Tibial nerve (tissue), 4 donors: ENCODE measurements at regions not wholly inside any gene's neighbourhood (a gene's known extent, or its start where the extent isn't known, plus 50 kb on each side); places are given as distances from the start of the nearest gene placed in this dataset.

Experiments
- DNase-seq, 2 donors: peaks; one replicate each; pipeline ENCODE4 v3.0.0-alpha.2; 2019; ENCODE audit warnings: low spot score in 2 of 2
- H3K27ac ChIP-seq, 4 donors: fragments of 200-600 bp; sonication (generic) in 3 of 4; one replicate each; pipeline ENCODE4 v1.5.1; 2017 to 2019; ENCODE audit warnings: mild to moderate bottlenecking in 1 of 4
- H3K27me3 ChIP-seq, 2 donors: fragments of 200-600 bp; sonication (generic) in 1 of 2; one replicate each; pipeline versions ENCODE4 v1.5.1 to v1.6.0; 2017 to 2019
- H3K36me3 ChIP-seq, 3 donors: fragments of 200-600 bp; sonication (generic); one replicate each; pipeline ENCODE4 v1.5.1; 2018 to 2019
- H3K4me1 ChIP-seq, 4 donors: fragments of 200-600 bp; sonication (generic) in 3 of 4; one replicate each; pipeline ENCODE4 v1.5.1; 2017 to 2019
- H3K4me3 ChIP-seq, 4 donors: fragments of 200-600 bp; sonication (generic) in 3 of 4; one replicate each; pipeline ENCODE4 v1.5.1; 2017 to 2019; ENCODE audit warnings: mild to moderate bottlenecking in 1 of 4, moderate library complexity in 1 of 4
- H3K9me3 ChIP-seq, 4 donors: fragments of 200-600 bp; sonication (generic) in 3 of 4; one replicate each; pipeline ENCODE4 v1.5.1; 2017 to 2019
- EP300 ChIP-seq, 2 donors: sonication (generic); formaldehyde crosslinking; IDR thresholded peaks; one replicate each; pipeline ENCODE4 v1.6.1; 2017; ENCODE audit warnings: antibody characterized with exemption in 2 of 2, mild to moderate bottlenecking in 1 of 2
- POLR2A ChIP-seq, 2 donors: fragments of 450-650 bp; IDR thresholded peaks; one replicate each; pipeline ENCODE4 v1.6.1; 2017; ENCODE audit warnings: antibody characterized with exemption in 2 of 2, mild to moderate bottlenecking in 2 of 2, moderate library complexity in 2 of 2
- WGBS, 2 donors: methylation state at CpG; one replicate each; pipeline ENCODE4 v1.1.5; 2018; 5-methylcytosine and 5-hydroxymethylcytosine counted together
- TF ChIP-seq, protein P1 (sequence below), 5 experiments: fragments of 200-600 bp in 3 of 5; fragments of 450-650 bp in 2 of 5; sonication (generic) in 3 of 5; IDR thresholded peaks; one replicate each; pipeline ENCODE4 v1.5.1; 2016 to 2019; ENCODE audit warnings: antibody characterized with exemption in 5 of 5, mild to moderate bottlenecking in 3 of 5, moderate library complexity in 2 of 5

DNA sequence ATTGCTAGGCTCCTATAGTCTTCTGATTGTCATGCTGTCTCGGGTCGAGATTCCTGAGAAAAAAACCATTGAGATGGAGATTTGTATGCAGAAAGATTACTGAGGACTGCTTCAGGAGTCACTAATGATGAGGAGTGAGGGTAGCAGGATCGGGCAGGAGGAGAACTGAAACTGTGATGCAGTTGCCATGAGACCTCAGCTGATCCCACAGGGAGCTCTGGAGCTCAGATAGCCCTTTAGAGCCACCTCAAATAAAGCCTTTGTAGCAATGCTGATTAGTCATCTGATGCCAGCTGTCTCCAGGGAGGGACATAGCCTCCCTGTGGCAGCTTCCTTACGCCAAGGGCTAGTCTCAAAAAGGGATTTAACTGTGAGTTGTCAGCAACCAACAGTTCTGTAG, 256.9 kb downstream of the DMAC1 start:
- Histone ChIP-seq H3K27ac (no peak overlapping the region), H3K4me3 (no peak overlapping the region), H3K4me1 (no peaks in the 10 kb centered on the region), H3K36me3 (no peaks in the 10 kb centered on the region), H3K27me3 (no peaks in the 10 kb centered on the region), H3K9me3 (no peaks in the 10 kb centered on the region)
- DNase-seq = no peak
- 60 to 84% methylated on average over 4 of the region's 4 CpGs for WGBS, 2 donors
- no peak for TF ChIP-seq POLR2A (IDR thresholded peaks at IDR 0.05)
- TF ChIP-seq EP300 (IDR thresholded peaks at IDR 0.05) = no peak
- TF ChIP-seq, protein P1, sequence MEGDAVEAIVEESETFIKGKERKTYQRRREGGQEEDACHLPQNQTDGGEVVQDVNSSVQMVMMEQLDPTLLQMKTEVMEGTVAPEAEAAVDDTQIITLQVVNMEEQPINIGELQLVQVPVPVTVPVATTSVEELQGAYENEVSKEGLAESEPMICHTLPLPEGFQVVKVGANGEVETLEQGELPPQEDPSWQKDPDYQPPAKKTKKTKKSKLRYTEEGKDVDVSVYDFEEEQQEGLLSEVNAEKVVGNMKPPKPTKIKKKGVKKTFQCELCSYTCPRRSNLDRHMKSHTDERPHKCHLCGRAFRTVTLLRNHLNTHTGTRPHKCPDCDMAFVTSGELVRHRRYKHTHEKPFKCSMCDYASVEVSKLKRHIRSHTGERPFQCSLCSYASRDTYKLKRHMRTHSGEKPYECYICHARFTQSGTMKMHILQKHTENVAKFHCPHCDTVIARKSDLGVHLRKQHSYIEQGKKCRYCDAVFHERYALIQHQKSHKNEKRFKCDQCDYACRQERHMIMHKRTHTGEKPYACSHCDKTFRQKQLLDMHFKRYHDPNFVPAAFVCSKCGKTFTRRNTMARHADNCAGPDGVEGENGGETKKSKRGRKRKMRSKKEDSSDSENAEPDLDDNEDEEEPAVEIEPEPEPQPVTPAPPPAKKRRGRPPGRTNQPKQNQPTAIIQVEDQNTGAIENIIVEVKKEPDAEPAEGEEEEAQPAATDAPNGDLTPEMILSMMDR (IDR thresholded peaks at IDR 0.05) = no peak

DNA sequence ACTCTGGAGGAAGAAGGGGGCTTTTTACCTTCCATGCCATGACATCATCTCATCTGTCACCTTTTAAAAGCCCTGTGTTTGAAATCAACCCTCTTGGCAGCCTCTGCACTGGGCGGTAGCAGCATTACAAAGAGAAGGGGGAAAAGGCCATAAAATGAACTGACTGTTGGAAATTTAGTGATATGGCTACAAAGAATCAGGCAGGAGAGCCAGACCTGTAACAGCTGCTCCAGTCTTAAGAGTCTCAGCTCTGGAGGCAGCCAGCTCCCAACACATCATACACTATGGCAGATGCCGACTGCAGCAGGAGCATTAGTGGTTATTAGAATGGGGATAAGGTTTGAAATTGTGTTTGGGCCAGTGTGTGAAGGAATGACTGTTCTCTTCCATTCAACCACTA, 257.5 kb downstream of the DMAC1 start:
- no peaks in the 10 kb centered on the region for H3K36me3 ChIP-seq
- 72 to 80% methylated on average over 2 of the region's 2 CpGs for WGBS, 2 donors

DNA sequence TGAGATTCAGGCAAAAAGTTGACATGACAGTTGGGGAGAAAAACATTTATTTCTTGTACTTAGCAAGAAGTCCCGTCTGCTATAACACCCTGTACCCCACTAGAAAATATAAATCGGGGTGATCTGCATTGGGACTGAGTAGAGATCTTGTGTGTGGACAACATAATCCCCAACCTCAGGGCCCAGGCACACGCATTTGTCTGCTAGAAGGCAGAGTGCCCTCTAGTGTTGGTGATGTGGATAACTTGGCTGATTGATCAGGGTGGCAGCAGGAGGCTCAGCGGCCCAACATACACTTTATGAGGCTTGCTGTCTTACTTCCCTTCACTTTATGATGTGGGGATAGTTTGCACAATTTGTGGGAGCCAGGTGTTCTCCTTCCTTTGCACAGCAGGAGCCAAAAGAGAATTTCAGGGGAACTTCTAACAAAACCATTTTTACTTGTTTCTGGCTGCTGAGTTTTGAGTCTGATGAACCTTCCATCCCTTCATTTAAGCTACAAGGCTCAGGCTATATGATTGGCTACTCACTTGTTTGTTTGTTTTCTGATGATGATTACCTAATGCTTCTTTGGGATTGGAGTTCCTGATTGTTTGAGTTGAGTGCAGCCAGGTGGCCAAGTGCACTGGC, 263.2 kb downstream of the DMAC1 start:
- Histone ChIP-seq H3K36me3 (no peaks in the 10 kb centered on the region), H3K27me3 (no peaks in the 10 kb centered on the region), H3K27ac (no peak overlapping the region), H3K4me3 (no peak overlapping the region), H3K9me3 (no peaks in the 10 kb centered on the region), H3K4me1 (no peaks in the 10 kb centered on the region)
- peak in 1 of 2 donors; percentile 71 for DNase-seq
- TF ChIP-seq EP300 (IDR thresholded peaks at IDR 0.05) = no peak
- TF ChIP-seq, protein P1 (IDR thresholded peaks at IDR 0.05) = peak; percentile 13 to 59 (median 46)
- WGBS, 2 donors = 42 to 63% methylated on average over 4 of the region's 4 CpGs

More for the DNA sequence above, 257.5 kb downstream of the DMAC1 start:
- DNase-seq = no peak
- no peak overlapping the region for H3K27ac ChIP-seq
- no peak overlapping the region for H3K4me3 ChIP-seq
- H3K4me1 ChIP-seq = no peaks in the 10 kb centered on the region
- H3K27me3 ChIP-seq = no peaks in the 10 kb centered on the region
- H3K9me3 ChIP-seq = no peaks in the 10 kb centered on the region
- TF ChIP-seq POLR2A (IDR thresholded peaks at IDR 0.05) (no peak), EP300 (IDR thresholded peaks at IDR 0.05) (no peak)
- TF ChIP-seq, protein P1 (IDR thresholded peaks at IDR 0.05) = no peak

DNA sequence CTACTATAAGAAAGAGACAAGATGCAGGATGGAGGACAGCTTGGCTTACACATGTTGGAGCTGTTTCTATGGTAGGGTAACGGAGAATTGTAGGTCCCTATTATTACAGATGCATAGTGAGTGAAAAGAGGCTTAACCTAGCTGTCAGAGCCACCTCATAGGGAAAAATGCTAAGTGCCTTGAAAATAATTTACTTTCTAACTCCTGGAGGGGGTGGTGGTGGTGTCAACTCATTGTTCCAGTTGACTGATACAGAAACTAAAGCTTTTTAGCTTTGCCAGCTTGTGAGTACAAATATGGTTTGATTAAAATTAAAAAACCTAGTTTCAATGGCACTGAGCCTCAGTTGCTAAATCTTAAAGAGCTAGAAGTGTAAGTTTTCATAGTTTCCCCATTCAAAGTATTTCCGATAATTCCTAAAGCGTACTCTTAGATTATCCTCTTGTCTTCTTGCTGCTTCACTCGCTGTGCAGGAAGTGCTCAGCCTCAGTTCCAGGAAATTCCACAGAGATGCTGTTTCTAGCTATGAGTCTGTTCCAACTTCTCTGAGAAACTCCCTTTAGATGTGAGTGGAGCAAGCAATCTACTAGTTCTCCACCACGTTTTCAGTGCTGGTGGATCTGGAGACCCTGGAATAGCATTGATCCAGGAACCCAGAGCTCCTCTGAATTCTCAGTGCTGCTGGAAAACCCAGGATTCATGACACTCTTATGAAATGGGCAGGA, 265.2 kb downstream of the DMAC1 start:
- no peaks in the 10 kb centered on the region for H3K9me3 ChIP-seq
- WGBS, 2 donors = 76 to 78% methylated on average over 5 of the region's 5 CpGs
- no peaks in the 10 kb centered on the region for H3K4me1 ChIP-seq
- H3K27me3 ChIP-seq = no peaks in the 10 kb centered on the region
- H3K36me3 ChIP-seq = no peaks in the 10 kb centered on the region
- DNase-seq = no peak
- H3K27ac ChIP-seq = no peak overlapping the region
- no peak overlapping the region for H3K4me3 ChIP-seq
- TF ChIP-seq POLR2A (IDR thresholded peaks at IDR 0.05) = no peak
- TF ChIP-seq, protein P1 (IDR thresholded peaks at IDR 0.05) = no peak
- no peak for TF ChIP-seq EP300 (IDR thresholded peaks at IDR 0.05)

- Histone ChIP-seq H3K27me3 (no peaks in the 10 kb centered on the region), H3K9me3 (no peaks in the 10 kb centered on the region), H3K4me1 (no peaks in the 10 kb centered on the region), H3K27ac (no peak overlapping the region), H3K36me3 (no peaks in the 10 kb centered on the region), H3K4me3 (no peak overlapping the region)
- TF ChIP-seq EP300 (IDR thresholded peaks at IDR 0.05) (no peak), POLR2A (IDR thresholded peaks at IDR 0.05) (no peak)
- TF ChIP-seq, protein P1 (IDR thresholded peaks at IDR 0.05) = no peak
- WGBS, 2 donors = 93 to 94% methylated on average over 6 of the region's 6 CpGs
- DNase-seq = no peak
These were observed 266.0 kb downstream of the DMAC1 start for GRCh38 chr9:7533376-7534090.
